ENCODE measurements at regions not wholly inside any gene's neighbourhood (a gene's known extent, or its start where the extent isn't known, plus 50 kb on each side); places are given as distances from the start of the nearest gene placed in this dataset.

GRCh38 chr9:23477908-23478307 lies 348.1 kb downstream of the ELAVL2 start:
- no peaks in the 10 kb centered on the region for H3K36me3 ChIP-seq
- ATAC-seq (no peak), DNase-seq (no peak)
- no peak for TF ChIP-seq POLR2A (IDR thresholded peaks at IDR 0.05)
- TF ChIP-seq CTCF (IDR thresholded peaks at IDR 0.05 in 4 of 5, conservative IDR thresholded peaks at IDR 0.05 in 1 of 5) = no peak
- intact Hi-C loops (cut with DNase I; ENCODE audit: low total_unique reads) = no loop called here
- no peaks in the 10 kb centered on the region for H3K4me1 ChIP-seq
- in situ Hi-C loops (cut with MboI; ENCODE audit: low sequenced_read_pairs in 4 of 4) = no loop called here
- H3K27me3 ChIP-seq = no peaks in the 10 kb centered on the region
- no peak overlapping the region for H3K4me3 ChIP-seq
- no peak overlapping the region for H3K27ac ChIP-seq
- no peaks in the 10 kb centered on the region for H3K9me3 ChIP-seq

GRCh38 chr9:23483566-23483965 lies 342.5 kb downstream of the ELAVL2 start:
- intact Hi-C loops (cut with DNase I; ENCODE audit: low total_unique reads) = no loop called here
- no peak for DNase-seq
- no peak for TF ChIP-seq CTCF (IDR thresholded peaks at IDR 0.05 in 4 of 5, conservative IDR thresholded peaks at IDR 0.05 in 1 of 5)
- no peak for TF ChIP-seq POLR2A (IDR thresholded peaks at IDR 0.05)
- no peaks in the 10 kb centered on the region for H3K36me3 ChIP-seq
- in situ Hi-C loops (cut with MboI; ENCODE audit: low sequenced_read_pairs in 4 of 4) = no loop called here
- H3K4me3 ChIP-seq = no peak overlapping the region
- no peaks in the 10 kb centered on the region for H3K27me3 ChIP-seq
- no peak overlapping the region for H3K27ac ChIP-seq
- no peak for ATAC-seq
- H3K9me3 ChIP-seq = no peaks in the 10 kb centered on the region
- H3K4me1 ChIP-seq = no peaks in the 10 kb centered on the region

GRCh38 chr9:23492126-23493002 lies 333.7 kb downstream of the ELAVL2 start:
- no peak for TF ChIP-seq POLR2A (IDR thresholded peaks at IDR 0.05)
- TF ChIP-seq CTCF (IDR thresholded peaks at IDR 0.05 in 4 of 5, conservative IDR thresholded peaks at IDR 0.05 in 1 of 5) = no peak
- H3K4me3 ChIP-seq = no peak overlapping the region
- DNase-seq = no peak
- no peaks in the 10 kb centered on the region for H3K27me3 ChIP-seq
- no peaks in the 10 kb centered on the region for H3K9me3 ChIP-seq
- H3K36me3 ChIP-seq = no peaks in the 10 kb centered on the region
- no peaks in the 10 kb centered on the region for H3K4me1 ChIP-seq
- in situ Hi-C loops (cut with MboI; ENCODE audit: low sequenced_read_pairs in 4 of 4) (no loop called here), intact Hi-C loops (cut with DNase I; ENCODE audit: low total_unique reads) (no loop called here)
- ATAC-seq = no peak
- no peak overlapping the region for H3K27ac ChIP-seq

GRCh38 chr9:23493219-23493618 lies 332.8 kb downstream of the ELAVL2 start:
- H3K4me3 ChIP-seq = no peak overlapping the region
- no peaks in the 10 kb centered on the region for H3K9me3 ChIP-seq
- DNase-seq (no peak), ATAC-seq (no peak)
- no peak overlapping the region for H3K27ac ChIP-seq
- no peaks in the 10 kb centered on the region for H3K27me3 ChIP-seq
- in situ Hi-C loops (cut with MboI; ENCODE audit: low sequenced_read_pairs in 4 of 4) (no loop called here), intact Hi-C loops (cut with DNase I; ENCODE audit: low total_unique reads) (no loop called here)
- no peaks in the 10 kb centered on the region for H3K4me1 ChIP-seq
- no peaks in the 10 kb centered on the region for H3K36me3 ChIP-seq
- TF ChIP-seq CTCF (IDR thresholded peaks at IDR 0.05 in 4 of 5, conservative IDR thresholded peaks at IDR 0.05 in 1 of 5) (no peak), POLR2A (IDR thresholded peaks at IDR 0.05) (no peak)

All from gastrocnemius medialis (tissue), 4 donors.